ENCODE measurements at regions not wholly inside any gene's neighbourhood (a gene's known extent, or its start where the extent isn't known, plus 50 kb on each side); places are given as distances from the start of the nearest gene placed in this dataset.

GRCh38 chr6:80531681-80532619 lies 425.5 kb downstream of the BCKDHB start:
- no peak overlapping the region for H2AFZ ChIP-seq (ENCODE audit: control insufficient read depth, low read depth, low read length)
- in situ Hi-C loops (cut with MboI) = no loop called here
- H3K27ac ChIP-seq (ENCODE audit: control insufficient read depth, insufficient read depth) = no peak overlapping the region
- FAIRE-seq (no peak), ATAC-seq (peak; percentile 56), DNase-seq (ENCODE audit: low read depth, low spot score) (no peak)
- WGBS (ENCODE audit: insufficient coverage, insufficient replicate concordance, low lambda C conversion rate, missing lambda C conversion rate) = 15% methylated on average over 4 of the region's 4 CpGs
- TF ChIP-seq E4F1 (IDR thresholded peaks at IDR 0.05; ENCODE audit: borderline replicate concordance, partially characterized antibody) (no peak), MTA2 (IDR thresholded peaks at IDR 0.05; ENCODE audit: low read depth) (peak; percentile 37; the same call in 1 of the 2 replicates), BHLHE40 (IDR thresholded peaks at IDR 0.05; ENCODE audit: borderline replicate concordance in 1 of 2, low read depth in 2 of 2, low read length in 1 of 2) (no peak), MXI1 (IDR thresholded peaks at IDR 0.05; ENCODE audit: low read depth, low read length) (no peak), BACH1 (IDR thresholded peaks at IDR 0.05; ENCODE audit: borderline replicate concordance) (no peak), TCF7 (IDR thresholded peaks at IDR 0.05; ENCODE audit: borderline replicate concordance) (no peak)
- H3K4me1 ChIP-seq (ENCODE audit: control insufficient read depth, insufficient read depth, low read length) = no peaks in the 10 kb centered on the region
- no peak overlapping the region for H3K4me2 ChIP-seq (ENCODE audit: control insufficient read depth, insufficient read depth)
- H3K4me3 ChIP-seq = no peak overlapping the region
- peaks cover 3% of the 10 kb centered on the region; the same call in 2 of the 3 replicates for H3K9me3 ChIP-seq (replicated peaks; ENCODE audit: control insufficient read depth, insufficient read depth, low read length)
- ChIA-PET CTCF (no interaction called here), POLR2A (no interaction called here), SMC1A (ENCODE audit: uncharacterized antibody, unreplicated experiment) (no interaction called here), RAD21 (ENCODE audit: unreplicated experiment) (interaction anchor here (1.3 kb wide), 1 partner anchor 10 kb away, joined by 3 read pairs; no protein-coding TSS in a partner anchor)
- intact Hi-C loops (cut with micrococcal nuclease; ENCODE audit: unreplicated experiment) = no loop called here
- H3K79me2 ChIP-seq (ENCODE audit: control insufficient read depth, insufficient read depth, low read length) = no peaks in the 10 kb centered on the region
- no TSS peak for BruUV-seq (replicated peaks)
- H4K20me1 ChIP-seq (ENCODE audit: control insufficient read depth, insufficient read depth) = no peaks in the 10 kb centered on the region
- no peaks in the 10 kb centered on the region for H3K36me3 ChIP-seq (ENCODE audit: control insufficient read depth in 2 of 2, insufficient read depth in 2 of 2, low read length in 1 of 2)
- no peak overlapping the region for H3K9ac ChIP-seq (ENCODE audit: control insufficient read depth, insufficient read depth, low read length)
- no peaks in the 10 kb centered on the region for H3K27me3 ChIP-seq (replicated peaks in 1 of 2; ENCODE audit: control insufficient read depth in 2 of 2, insufficient read depth in 2 of 2, low read length in 1 of 2)
